ENCODE measurements at regions not wholly inside any gene's neighbourhood (a gene's known extent, or its start where the extent isn't known, plus 50 kb on each side); places are given as distances from the start of the nearest gene placed in this dataset.
"Not testable (repeated sequence)": the region's sequence is repeated elsewhere in the genome, so short reads cannot be mapped to it uniquely, and the experiment has no call there.

- Mint-ChIP-seq H3K27ac (no peak overlapping the region), H3K9me3 (peaks cover 9 to 11% of the 10 kb centered on the region in 2 donors), H3K36me3 (no peaks in the 10 kb centered on the region)
- ATAC-seq (no peak), DNase-seq (ENCODE audit: low spot score in 2 of 2) (no peak)
These were observed 1888.3 kb upstream of the CELF4 start for GRCh38 chr18:39453882-39454281.

- ATAC-seq (no peak), DNase-seq (ENCODE audit: low spot score in 2 of 2) (no peak)
- Mint-ChIP-seq H3K36me3 (no peaks in the 10 kb centered on the region), H3K9me3 (peaks cover 5 to 11% of the 10 kb centered on the region in 2 donors), H3K27ac (no peak overlapping the region)
These were observed 1887.8 kb upstream of the CELF4 start for GRCh38 chr18:39453356-39453755.

GRCh38 chr18:39450958-39451357 is 1885.4 kb upstream of the CELF4 start:
- no peak for ATAC-seq

GRCh38 chr18:39449566-39449965 is 1884.0 kb upstream of the CELF4 start:
- peaks cover 0 to 8% of the 10 kb centered on the region in 2 donors for H3K36me3 Mint-ChIP-seq
- H3K27ac Mint-ChIP-seq = no peak overlapping the region
- no peak for DNase-seq (ENCODE audit: low spot score in 2 of 2)
- no peak for ATAC-seq
- peaks cover 14 to 31% of the 10 kb centered on the region in 2 donors for H3K9me3 Mint-ChIP-seq

More at GRCh38 chr18:39450958-39451357, 1885.4 kb upstream of the CELF4 start:
- DNase-seq (ENCODE audit: low spot score in 2 of 2) = no peak
- Mint-ChIP-seq H3K9me3 (peaks cover 4 to 21% of the 10 kb centered on the region in 2 donors), H3K36me3 (no peaks in the 10 kb centered on the region), H3K27ac (no peak overlapping the region)

GRCh38 chr18:39448942-39449341 is 1883.3 kb upstream of the CELF4 start:
- DNase-seq (ENCODE audit: low spot score in 2 of 2) (no peak), ATAC-seq (no peak)
- Mint-ChIP-seq H3K36me3 (peaks cover 0 to 9% of the 10 kb centered on the region in 2 donors), H3K9me3 (peaks cover 17 to 34% of the 10 kb centered on the region in 2 donors), H3K27ac (no peak overlapping the region)

GRCh38 chr18:39444957-39445356 is 1879.4 kb upstream of the CELF4 start:
- not testable (repeated sequence) for ATAC-seq; DNase-seq (ENCODE audit: low spot score in 2 of 2); H3K27ac Mint-ChIP-seq; H3K36me3 Mint-ChIP-seq
- H3K9me3 Mint-ChIP-seq = peaks cover 17 to 26% of the 10 kb centered on the region in 2 donors

GRCh38 chr18:39441648-39442047 is 1876.0 kb upstream of the CELF4 start:
- H3K9me3 Mint-ChIP-seq = peaks cover 22 to 31% of the 10 kb centered on the region in 2 donors
- H3K36me3 Mint-ChIP-seq = peaks cover 0 to 9% of the 10 kb centered on the region in 2 donors
- DNase-seq (ENCODE audit: low spot score in 2 of 2) (no peak), ATAC-seq (no peak)
- no peak overlapping the region for H3K27ac Mint-ChIP-seq

- peaks cover 5 to 22% of the 10 kb centered on the region in 2 donors for H3K9me3 Mint-ChIP-seq
- H3K27ac Mint-ChIP-seq = no peak overlapping the region
- no peaks in the 10 kb centered on the region for H3K36me3 Mint-ChIP-seq
- DNase-seq (ENCODE audit: low spot score in 2 of 2) = no peak
- no peak for ATAC-seq
These were observed 1870.4 kb upstream of the CELF4 start for GRCh38 chr18:39435996-39436395.

GRCh38 chr18:39435209-39435608 is 1869.6 kb upstream of the CELF4 start:
- Mint-ChIP-seq H3K27ac (no peak overlapping the region), H3K9me3 (peaks cover 6 to 25% of the 10 kb centered on the region in 2 donors), H3K36me3 (no peaks in the 10 kb centered on the region)
- ATAC-seq (no peak), DNase-seq (ENCODE audit: low spot score in 2 of 2) (no peak)

- no peak overlapping the region for H3K27ac Mint-ChIP-seq
- ATAC-seq = no peak
- DNase-seq (ENCODE audit: low spot score in 2 of 2) = no peak
- H3K9me3 Mint-ChIP-seq = peaks cover 9 to 28% of the 10 kb centered on the region in 2 donors
- H3K36me3 Mint-ChIP-seq = no peaks in the 10 kb centered on the region
These were observed 1868.8 kb upstream of the CELF4 start for GRCh38 chr18:39434223-39434920.

GRCh38 chr18:39425172-39425850 is 1859.7 kb upstream of the CELF4 start:
- peaks cover 18 to 33% of the 10 kb centered on the region in 2 donors for H3K9me3 Mint-ChIP-seq
- DNase-seq (ENCODE audit: low spot score in 2 of 2) = no peak
- H3K27ac Mint-ChIP-seq = no peak overlapping the region
- ATAC-seq = no peak
- H3K36me3 Mint-ChIP-seq = peaks cover 0 to 28% of the 10 kb centered on the region in 2 donors

- H3K36me3 Mint-ChIP-seq = peaks cover 0 to 28% of the 10 kb centered on the region in 2 donors
- no peak overlapping the region for H3K27ac Mint-ChIP-seq
These were observed 1858.7 kb upstream of the CELF4 start for GRCh38 chr18:39424261-39424660.

GRCh38 chr18:39421276-39421675 is 1855.7 kb upstream of the CELF4 start:
- DNase-seq (ENCODE audit: low spot score in 2 of 2) = no peak

More at GRCh38 chr18:39424261-39424660, 1858.7 kb upstream of the CELF4 start:
- DNase-seq (ENCODE audit: low spot score in 2 of 2) (no peak), ATAC-seq (no peak)
- peaks cover 15 to 30% of the 10 kb centered on the region in 2 donors for H3K9me3 Mint-ChIP-seq

GRCh38 chr18:39419315-39419714 is 1853.7 kb upstream of the CELF4 start:
- DNase-seq (ENCODE audit: low spot score in 2 of 2) (no peak), ATAC-seq (no peak)
- Mint-ChIP-seq H3K36me3 (peaks cover 0 to 12% of the 10 kb centered on the region in 2 donors), H3K27ac (no peak overlapping the region), H3K9me3 (peaks cover 6 to 13% of the 10 kb centered on the region in 2 donors)

More at GRCh38 chr18:39421276-39421675, 1855.7 kb upstream of the CELF4 start:
- Mint-ChIP-seq H3K9me3 (peaks cover 12 to 22% of the 10 kb centered on the region in 2 donors), H3K36me3 (peaks cover 0 to 21% of the 10 kb centered on the region in 2 donors), H3K27ac (no peak overlapping the region)
- no peak for ATAC-seq

- DNase-seq (ENCODE audit: low spot score in 2 of 2) = no peak
- Mint-ChIP-seq H3K27ac (no peak overlapping the region), H3K36me3 (no peaks in the 10 kb centered on the region), H3K9me3 (peaks cover 13 to 19% of the 10 kb centered on the region in 2 donors)
- ATAC-seq = no peak
These were observed 1849.9 kb upstream of the CELF4 start for GRCh38 chr18:39415471-39415870.

- DNase-seq (ENCODE audit: low spot score in 2 of 2) (no peak), ATAC-seq (peak; percentile 94 to 99)
- H3K27ac Mint-ChIP-seq = no peak overlapping the region
- peaks cover 13 to 19% of the 10 kb centered on the region in 2 donors for H3K9me3 Mint-ChIP-seq
- H3K36me3 Mint-ChIP-seq = no peaks in the 10 kb centered on the region
These were observed 1848.6 kb upstream of the CELF4 start for GRCh38 chr18:39414009-39414700.

GRCh38 chr18:39406941-39407340 is 1841.3 kb upstream of the CELF4 start:
- no peak overlapping the region for H3K27ac Mint-ChIP-seq
- ATAC-seq = no peak
- H3K36me3 Mint-ChIP-seq = no peaks in the 10 kb centered on the region
- peaks cover 7 to 19% of the 10 kb centered on the region in 2 donors for H3K9me3 Mint-ChIP-seq
- no peak for DNase-seq (ENCODE audit: low spot score in 2 of 2)

Data from activated naive CD4-positive, alpha-beta T cell treated with anti-CD3 and anti-CD28 coated beads, Interleukin-2, amount 50 U/mL, for 72 hours (primary cell).